ENCODE measurements at regions not wholly inside any gene's neighbourhood (a gene's known extent, or its start where the extent isn't known, plus 50 kb on each side); places are given as distances from the start of the nearest gene placed in this dataset.
A peak's percentile ranks its signal among the peaks of the same experiment; 100 is the strongest.

DNA sequence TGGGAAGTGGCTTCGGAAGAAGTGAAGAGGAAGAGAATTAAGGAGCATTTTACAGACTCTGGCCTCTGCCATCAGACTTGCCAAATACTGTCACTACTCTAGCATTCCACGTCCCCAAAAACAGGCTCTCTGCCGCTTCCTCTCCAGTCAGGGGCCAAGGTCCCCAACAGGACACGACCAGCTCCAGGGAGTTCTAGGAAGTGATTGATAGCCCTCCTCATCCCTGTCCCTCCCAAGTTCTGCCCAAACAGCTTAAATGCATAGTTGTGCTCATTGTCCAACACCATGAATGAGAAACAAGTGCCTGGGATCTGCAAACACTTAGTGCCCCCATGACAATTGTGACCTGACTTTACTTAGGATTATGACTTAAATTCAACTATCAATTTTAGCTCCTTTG lies 96.5 kb downstream of the MED10 start:
- Histone ChIP-seq H3K4me3 (ENCODE audit: low read length in 3 of 3) (peak overlapping the region in 1 of 3 donors; percentile 25), H3K27ac (ENCODE audit: low read depth in 2 of 2, low read length in 2 of 2) (no peak overlapping the region), H3K36me3 (ENCODE audit: control insufficient read depth in 2 of 3, insufficient read depth in 3 of 3, low read length in 3 of 3) (no peaks in the 10 kb centered on the region), H3K4me1 (ENCODE audit: control insufficient read depth in 2 of 3, insufficient read depth in 2 of 3, low read depth in 1 of 3, low read length in 3 of 3) (no peaks in the 10 kb centered on the region), H3K27me3 (ENCODE audit: control insufficient read depth, insufficient read depth, low read length) (no peaks in the 10 kb centered on the region), H3K9me3 (ENCODE audit: control insufficient read depth in 2 of 3, insufficient read depth in 1 of 3, low read length in 3 of 3) (no peaks in the 10 kb centered on the region), H3K9ac (ENCODE audit: low read length in 3 of 3) (no peak overlapping the region)
- TF ChIP-seq, protein P1, sequence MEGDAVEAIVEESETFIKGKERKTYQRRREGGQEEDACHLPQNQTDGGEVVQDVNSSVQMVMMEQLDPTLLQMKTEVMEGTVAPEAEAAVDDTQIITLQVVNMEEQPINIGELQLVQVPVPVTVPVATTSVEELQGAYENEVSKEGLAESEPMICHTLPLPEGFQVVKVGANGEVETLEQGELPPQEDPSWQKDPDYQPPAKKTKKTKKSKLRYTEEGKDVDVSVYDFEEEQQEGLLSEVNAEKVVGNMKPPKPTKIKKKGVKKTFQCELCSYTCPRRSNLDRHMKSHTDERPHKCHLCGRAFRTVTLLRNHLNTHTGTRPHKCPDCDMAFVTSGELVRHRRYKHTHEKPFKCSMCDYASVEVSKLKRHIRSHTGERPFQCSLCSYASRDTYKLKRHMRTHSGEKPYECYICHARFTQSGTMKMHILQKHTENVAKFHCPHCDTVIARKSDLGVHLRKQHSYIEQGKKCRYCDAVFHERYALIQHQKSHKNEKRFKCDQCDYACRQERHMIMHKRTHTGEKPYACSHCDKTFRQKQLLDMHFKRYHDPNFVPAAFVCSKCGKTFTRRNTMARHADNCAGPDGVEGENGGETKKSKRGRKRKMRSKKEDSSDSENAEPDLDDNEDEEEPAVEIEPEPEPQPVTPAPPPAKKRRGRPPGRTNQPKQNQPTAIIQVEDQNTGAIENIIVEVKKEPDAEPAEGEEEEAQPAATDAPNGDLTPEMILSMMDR (IDR thresholded peaks at IDR 0.05; ENCODE audit: borderline replicate concordance, extremely low read depth, insufficient read depth), result no peak
- intact Hi-C loops (cut with DNase I), result no loop called here
- DNase-seq (peak in 1 of 5 donors; percentile 3), FAIRE-seq (no peak)

DNA sequence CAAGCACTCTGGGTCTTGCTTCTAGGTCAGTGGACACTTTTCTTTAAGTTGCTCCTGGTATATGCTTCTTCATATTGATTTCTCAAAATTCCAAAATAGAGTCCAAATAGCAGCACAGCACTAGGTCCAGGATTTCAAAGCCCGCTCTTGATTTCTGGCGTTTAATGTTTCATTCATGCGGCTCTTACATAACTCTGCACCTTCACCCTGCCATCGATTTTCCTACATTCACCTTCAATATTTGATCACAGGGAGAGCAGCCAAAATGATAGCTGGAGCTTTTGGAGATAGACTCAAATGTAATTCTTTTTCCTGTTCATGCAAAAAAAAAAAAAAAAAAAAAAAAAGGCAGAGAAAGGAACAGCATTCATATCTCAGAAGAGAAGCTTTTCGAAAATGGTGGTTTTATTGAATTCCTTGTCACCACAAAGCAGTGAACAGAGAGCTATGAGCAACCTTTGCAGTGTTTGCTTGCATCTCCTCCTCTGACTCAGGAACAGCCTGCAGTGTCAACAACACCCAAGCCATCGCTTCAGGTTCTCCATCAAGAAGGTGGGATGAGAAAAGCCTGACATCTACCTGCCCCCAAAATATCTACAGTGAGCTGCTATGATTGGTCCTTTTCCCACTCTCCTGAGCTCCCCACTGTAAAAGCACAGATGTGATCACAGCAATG lies 97.8 kb downstream of the MED10 start:
- FAIRE-seq (no peak), DNase-seq (no peak)
- H3K4me3 ChIP-seq (ENCODE audit: low read length in 3 of 3), result no peak overlapping the region
- H3K4me1 ChIP-seq (ENCODE audit: control insufficient read depth in 2 of 3, insufficient read depth in 2 of 3, low read depth in 1 of 3, low read length in 3 of 3), result no peaks in the 10 kb centered on the region
- TF ChIP-seq, protein P1 (IDR thresholded peaks at IDR 0.05; ENCODE audit: borderline replicate concordance, extremely low read depth, insufficient read depth), result no peak
- no peaks in the 10 kb centered on the region for H3K36me3 ChIP-seq (ENCODE audit: control insufficient read depth in 2 of 3, insufficient read depth in 3 of 3, low read length in 3 of 3)
- intact Hi-C loops (cut with DNase I), result no loop called here
- H3K27me3 ChIP-seq (ENCODE audit: control insufficient read depth, insufficient read depth, low read length), result no peaks in the 10 kb centered on the region
- H3K9me3 ChIP-seq (ENCODE audit: control insufficient read depth in 2 of 3, insufficient read depth in 1 of 3, low read length in 3 of 3), result no peaks in the 10 kb centered on the region
- H3K9ac ChIP-seq (ENCODE audit: low read length in 3 of 3), result no peak overlapping the region
- no peak overlapping the region for H3K27ac ChIP-seq (ENCODE audit: low read depth in 2 of 2, low read length in 2 of 2)

DNA sequence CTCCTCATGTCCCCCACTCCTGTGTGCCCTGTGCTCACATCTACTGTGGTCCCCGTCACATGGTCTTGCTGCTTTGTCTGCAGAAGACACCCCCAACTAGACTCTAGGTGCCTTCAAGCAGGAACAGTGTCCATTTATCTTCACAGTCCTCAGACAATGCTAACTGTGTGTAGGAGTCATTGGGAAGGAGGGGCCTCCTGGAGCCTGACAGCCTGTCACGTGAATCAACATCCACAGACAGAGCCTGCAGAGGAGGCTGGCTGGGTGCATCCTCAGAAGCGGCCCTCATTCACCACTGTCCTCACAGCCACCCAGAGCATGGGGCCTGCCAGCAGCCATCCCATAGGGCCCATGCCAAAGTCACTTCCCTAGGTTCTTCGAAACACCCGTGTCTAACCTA lies 98.7 kb downstream of the MED10 start:
- Histone ChIP-seq H3K9me3 (ENCODE audit: control insufficient read depth in 2 of 3, insufficient read depth in 1 of 3, low read length in 3 of 3) (no peaks in the 10 kb centered on the region), H3K27ac (ENCODE audit: low read depth in 2 of 2, low read length in 2 of 2) (no peak overlapping the region), H3K9ac (ENCODE audit: low read length in 3 of 3) (no peak overlapping the region), H3K4me3 (ENCODE audit: low read length in 3 of 3) (no peak overlapping the region), H3K4me1 (ENCODE audit: control insufficient read depth in 2 of 3, insufficient read depth in 2 of 3, low read depth in 1 of 3, low read length in 3 of 3) (no peaks in the 10 kb centered on the region), H3K27me3 (ENCODE audit: control insufficient read depth, insufficient read depth, low read length) (no peaks in the 10 kb centered on the region), H3K36me3 (ENCODE audit: control insufficient read depth in 2 of 3, insufficient read depth in 3 of 3, low read length in 3 of 3) (no peaks in the 10 kb centered on the region)
- DNase-seq, result peak in 2 of 5 donors; percentile 6 to 7
- FAIRE-seq, result no peak
- TF ChIP-seq, protein P1 (IDR thresholded peaks at IDR 0.05; ENCODE audit: borderline replicate concordance, extremely low read depth, insufficient read depth), result no peak
- intact Hi-C loops (cut with DNase I), result no loop called here
